Suprapubic skin (tissue), 4 donors: ENCODE measurements at regions not wholly inside any gene's neighbourhood (a gene's known extent, or its start where the extent isn't known, plus 50 kb on each side); places are given as distances from the start of the nearest gene placed in this dataset.

Source experiments
- DNase-seq, 2 donors: peaks; one replicate each; pipeline ENCODE4 v3.0.0-alpha.2; 2019; ENCODE audit warnings: low spot score in 2 of 2
- H3K27ac ChIP-seq: fragments of 200-600 bp; sonication (generic); one replicate; pipeline ENCODE4 v1.5.1; 2019
- H3K27me3 ChIP-seq: fragments of 200-600 bp; sonication (generic); one replicate; pipeline ENCODE4 v1.5.1; 2019
- H3K36me3 ChIP-seq: fragments of 200-600 bp; sonication (generic); one replicate; pipeline ENCODE4 v1.5.1; 2019
- H3K4me1 ChIP-seq: fragments of 200-600 bp; sonication (generic); one replicate; pipeline ENCODE4 v1.5.1; 2019
- H3K4me3 ChIP-seq: fragments of 200-600 bp; sonication (generic); one replicate; pipeline ENCODE4 v1.5.1; 2019; ENCODE audit warnings: mild to moderate bottlenecking
- H3K9me3 ChIP-seq: fragments of 200-600 bp; sonication (generic); one replicate; pipeline ENCODE4 v1.5.1; 2019
- CTCF ChIP-seq, 2 donors: fragments of 200-600 bp in 1 of 2; fragments of 450-650 bp in 1 of 2; sonication (generic) in 1 of 2; IDR thresholded peaks; one replicate each; pipeline ENCODE4 v1.5.1; 2016 to 2019; ENCODE audit warnings: antibody characterized with exemption in 2 of 2, mild to moderate bottlenecking in 1 of 2, moderate library complexity in 1 of 2
- EP300 ChIP-seq: sonication (generic); formaldehyde crosslinking; IDR thresholded peaks from one replicate; pipeline ENCODE4 v1.6.1; 2017; ENCODE audit warnings: antibody characterized with exemption
- POLR2A ChIP-seq, 2 donors: fragments of 450-650 bp; IDR thresholded peaks; one replicate each; pipeline ENCODE4 v1.6.1; 2017; ENCODE audit warnings: antibody characterized with exemption in 2 of 2, mild to moderate bottlenecking in 2 of 2, moderate library complexity in 2 of 2
- WGBS: methylation state at CpG from one replicate; pipeline ENCODE4 v1.1.5; 2018; 5-methylcytosine and 5-hydroxymethylcytosine counted together

- peak; percentile 70 to 83 for DNase-seq
- no peak overlapping the region for H3K4me3 ChIP-seq
- WGBS = 3% methylated on average over 16 of the region's 26 CpGs
- H3K27me3 ChIP-seq = peaks cover 29% of the 10 kb centered on the region
- H3K36me3 ChIP-seq = no peaks in the 10 kb centered on the region
- H3K4me1 ChIP-seq = peaks cover 20% of the 10 kb centered on the region
- no peak overlapping the region for H3K27ac ChIP-seq
- TF ChIP-seq CTCF (IDR thresholded peaks at IDR 0.05) = peak; percentile 10 to 75
- no peak for TF ChIP-seq EP300
- H3K9me3 ChIP-seq = no peaks in the 10 kb centered on the region
Observed at GRCh38 chr15:97903971-97904572, 56.4 kb upstream of the ARRDC4 start.

GRCh38 chr15:97909291-97909891 is 51.1 kb upstream of the ARRDC4 start:
- Histone ChIP-seq H3K36me3 (no peaks in the 10 kb centered on the region), H3K27ac (no peak overlapping the region), H3K27me3 (peaks cover 35% of the 10 kb centered on the region), H3K9me3 (no peaks in the 10 kb centered on the region), H3K4me1 (peaks cover 1% of the 10 kb centered on the region), H3K4me3 (no peak overlapping the region)
- TF ChIP-seq CTCF (IDR thresholded peaks at IDR 0.05) (peak; percentile 75 to 89), POLR2A (IDR thresholded peaks at IDR 0.05) (no peak)
- DNase-seq = no peak
- 11% methylated on average over 3 of the region's 3 CpGs for WGBS
